Cardiac muscle cell (in vitro differentiated cells and primary cell): ENCODE measurements at regions not wholly inside any gene's neighbourhood (a gene's known extent, or its start where the extent isn't known, plus 50 kb on each side); places are given as distances from the start of the nearest gene placed in this dataset.

Experiments used
- DNase-seq, 2 donors: peaks; one replicate each; pipeline versions ENCODE4 v3.0.0 to v3.0.0-alpha.2; 2010 to 2017; ENCODE audit warnings: low read depth in 1 of 2, low spot score in 1 of 2
- H3K27ac ChIP-seq: fragments of 200-600 bp; sonication (generic); 2 replicates; pipeline ENCODE4 v1.5.1; 2016
- H3K27me3 ChIP-seq: fragments of 200-600 bp; sonication (generic); 2 replicates; pipeline ENCODE4 v1.6.0; 2016; ENCODE audit warnings: control low read depth
- H3K36me3 ChIP-seq: fragments of 200-600 bp; sonication (generic); 2 replicates; pipeline ENCODE4 v1.5.1; 2016; ENCODE audit warnings: control low read depth
- H3K4me1 ChIP-seq: fragments of 200-600 bp; sonication (generic); 2 replicates; pipeline ENCODE4 v1.8.1; 2017; ENCODE audit warnings: low read depth, mild to moderate bottlenecking, mixed run types
- H3K4me3 ChIP-seq: fragments of 200-600 bp; sonication (generic); 2 replicates; pipeline ENCODE4 v1.5.1; 2016; ENCODE audit warnings: mild to moderate bottlenecking
- H3K9me3 ChIP-seq: fragments of 200-600 bp; sonication (generic); 2 replicates; pipeline ENCODE4 v1.5.1; 2017; ENCODE audit warnings: low read depth, mild to moderate bottlenecking, control low read depth
- CTCF ChIP-seq: IDR thresholded peaks from 2 replicates; pipeline ENCODE4 v1.5.1; 2012; ENCODE audit warnings: low read depth, mild to moderate bottlenecking, low read length

GRCh38 chr5:129322968-129323367 lies 137.1 kb upstream of the ADAMTS19 start:
- Histone ChIP-seq H3K27ac (no peak overlapping the region), H3K9me3 (no peaks in the 10 kb centered on the region), H3K36me3 (no peaks in the 10 kb centered on the region), H3K4me1 (no peaks in the 10 kb centered on the region), H3K27me3 (no peaks in the 10 kb centered on the region), H3K4me3 (no peak overlapping the region)
- TF ChIP-seq CTCF, result no peak
- DNase-seq, result no peak

GRCh38 chr5:129341306-129341705 lies 118.8 kb upstream of the ADAMTS19 start:
- Histone ChIP-seq H3K27ac (no peak overlapping the region), H3K36me3 (no peaks in the 10 kb centered on the region), H3K27me3 (no peaks in the 10 kb centered on the region), H3K9me3 (no peaks in the 10 kb centered on the region), H3K4me1 (no peaks in the 10 kb centered on the region), H3K4me3 (no peak overlapping the region)
- no peak for DNase-seq
- no peak for TF ChIP-seq CTCF

GRCh38 chr5:129342796-129343195 lies 117.3 kb upstream of the ADAMTS19 start:
- H3K36me3 ChIP-seq, result no peaks in the 10 kb centered on the region
- no peak overlapping the region for H3K4me3 ChIP-seq
- DNase-seq, result no peak
- no peaks in the 10 kb centered on the region for H3K4me1 ChIP-seq
- no peak for TF ChIP-seq CTCF
- no peak overlapping the region for H3K27ac ChIP-seq
- H3K27me3 ChIP-seq, result no peaks in the 10 kb centered on the region
- no peaks in the 10 kb centered on the region for H3K9me3 ChIP-seq

- no peak for TF ChIP-seq CTCF
- no peaks in the 10 kb centered on the region for H3K27me3 ChIP-seq
- H3K36me3 ChIP-seq, result no peaks in the 10 kb centered on the region
- no peak overlapping the region for H3K4me3 ChIP-seq
- no peaks in the 10 kb centered on the region for H3K4me1 ChIP-seq
- no peak overlapping the region for H3K27ac ChIP-seq
- H3K9me3 ChIP-seq, result no peaks in the 10 kb centered on the region
- DNase-seq, result peak in 1 of 2 donors; percentile 5
These were observed 114.7 kb upstream of the ADAMTS19 start for GRCh38 chr5:129345213-129345924.

- H3K9me3 ChIP-seq, result no peaks in the 10 kb centered on the region
- H3K4me3 ChIP-seq, result no peak overlapping the region
- no peak for DNase-seq
- no peak for TF ChIP-seq CTCF
- no peak overlapping the region for H3K27ac ChIP-seq
- H3K27me3 ChIP-seq, result no peaks in the 10 kb centered on the region
- no peaks in the 10 kb centered on the region for H3K4me1 ChIP-seq
- H3K36me3 ChIP-seq, result no peaks in the 10 kb centered on the region
These were observed 103.3 kb upstream of the ADAMTS19 start for GRCh38 chr5:129356846-129357245.

- Histone ChIP-seq H3K4me1 (no peaks in the 10 kb centered on the region), H3K36me3 (no peaks in the 10 kb centered on the region), H3K27ac (no peak overlapping the region), H3K27me3 (no peaks in the 10 kb centered on the region), H3K4me3 (no peak overlapping the region), H3K9me3 (no peaks in the 10 kb centered on the region)
- no peak for DNase-seq
- TF ChIP-seq CTCF, result no peak
These were observed 102.0 kb upstream of the ADAMTS19 start for GRCh38 chr5:129358069-129358468.
